ENCODE measurements at regions not wholly inside any gene's neighbourhood (a gene's known extent, or its start where the extent isn't known, plus 50 kb on each side); places are given as distances from the start of the nearest gene placed in this dataset.

GRCh38 chrX:39030636-39031035 lies 229.4 kb downstream of the MID1IP1 start:
- Histone ChIP-seq H3K36me3 (ENCODE audit: control insufficient read depth in 1 of 2, insufficient read depth in 2 of 2, low read length in 2 of 2) (no peaks in the 10 kb centered on the region), H3K27ac (ENCODE audit: low read depth, low read length) (no peak overlapping the region), H4K20me1 (ENCODE audit: insufficient read depth) (no peaks in the 10 kb centered on the region), H3K9me2 (ENCODE audit: insufficient read depth) (no peaks in the 10 kb centered on the region), H3K9me3 (ENCODE audit: control insufficient read depth in 1 of 2, insufficient read depth in 1 of 2, low read depth in 1 of 2, low read length in 2 of 2) (no peaks in the 10 kb centered on the region), H3K4me2 (ENCODE audit: low read length) (no peak overlapping the region), H3K4me1 (ENCODE audit: control insufficient read depth in 1 of 2, insufficient read depth in 2 of 2, low read length in 2 of 2) (no peaks in the 10 kb centered on the region), H3K4me3 (replicated peaks in 1 of 2; ENCODE audit: low read depth in 1 of 2, low read length in 2 of 2) (no peak overlapping the region), H2AFZ (ENCODE audit: low read depth, low read length, poor library complexity, severe bottlenecking) (no peak overlapping the region), H3K27me3 (ENCODE audit: insufficient read depth, low read length) (no peaks in the 10 kb centered on the region), H3K9ac (ENCODE audit: low read length) (no peak overlapping the region), H3K79me2 (ENCODE audit: insufficient read depth, low read length) (no peaks in the 10 kb centered on the region)
- ChIA-PET RAD21 (ENCODE audit: low non-redundant PET in 1 of 2, low total read pairs in 2 of 2, uncharacterized antibody in 2 of 2, unreplicated experiment in 2 of 2) (no interaction called here), CTCF (no interaction called here), POLR2A (no interaction called here)
- no peak for TF ChIP-seq ATF3 (IDR thresholded peaks at IDR 0.05)
- no peak for TF ChIP-seq TCF7L2 (IDR thresholded peaks at IDR 0.05; ENCODE audit: borderline replicate concordance, extremely low read depth, insufficient read depth, insufficient read length)
- TF ChIP-seq ZBTB33 (IDR thresholded peaks at IDR 0.05; ENCODE audit: extremely low read depth, insufficient replicate concordance, low read length): no peak
- no peak for TF ChIP-seq RAD21 (IDR thresholded peaks at IDR 0.05; ENCODE audit: low read depth)
- no peak for TF ChIP-seq JUND (IDR thresholded peaks at IDR 0.05)
- TF ChIP-seq ZNF274 (IDR thresholded peaks at IDR 0.05; ENCODE audit: low read depth, low read length): no peak
- no peak for TF ChIP-seq EGR1 (IDR thresholded peaks at IDR 0.05; ENCODE audit: low read depth)
- TF ChIP-seq YY1 (IDR thresholded peaks at IDR 0.05; ENCODE audit: extremely low read depth, insufficient replicate concordance, low read depth, low read length): no peak
- no peak for TF ChIP-seq SIN3A (IDR thresholded peaks at IDR 0.05; ENCODE audit: low read depth)
- TF ChIP-seq POLR2AphosphoS5 (IDR thresholded peaks at IDR 0.05; ENCODE audit: low read depth, low read length): no peak
- no peak for TF ChIP-seq ELF1 (IDR thresholded peaks at IDR 0.05; ENCODE audit: borderline replicate concordance, low read depth)
- BruUV-seq (replicated peaks): no TSS peak
- DNase-seq (ENCODE audit: low read depth, low spot score) (no peak), ATAC-seq (no peak)
- intact Hi-C loops (cut with micrococcal nuclease): no loop called here

Data from HCT116 (cell line).